OCI-LY7 (cell line): ENCODE measurements at regions not wholly inside any gene's neighbourhood (a gene's known extent, or its start where the extent isn't known, plus 50 kb on each side); places are given as distances from the start of the nearest gene placed in this dataset.

ENCODE experiments used
- CTCF ChIP-seq: fragments of 200-600 bp; sonication (generic); conservative IDR thresholded peaks from 2 replicates; pipeline ENCODE4 v1.5.1; 2014; ENCODE audit warnings: mild to moderate bottlenecking, antibody characterized with exemption, low read length, moderate library complexity, mixed read lengths
- EZH2phosphoT487 ChIP-seq: fragments of 200-600 bp; sonication (generic); IDR thresholded peaks from 2 replicates; pipeline ENCODE4 v1.6.1; 2018; ENCODE audit warnings: low read depth, borderline replicate concordance, mild to moderate bottlenecking, mixed run types, antibody characterized with exemption, low read length, moderate library complexity, mixed read lengths

GRCh38 chrX:122203399-122203798 is 980.7 kb upstream of the GRIA3 start:
- TF ChIP-seq CTCF (no peak), EZH2phosphoT487 (no peak)
